Naive thymus-derived CD8-positive, alpha-beta T cell (primary cell): ENCODE measurements at regions not wholly inside any gene's neighbourhood (a gene's known extent, or its start where the extent isn't known, plus 50 kb on each side); places are given as distances from the start of the nearest gene placed in this dataset.
"Not testable (repeated sequence)": the region's sequence is repeated elsewhere in the genome, so short reads cannot be mapped to it uniquely, and the experiment has no call there.

Source experiments
- ATAC-seq, 2 donors: fragments of 150-1000 bp; cut with Tn5 transposase in 1 of 2; sonication (Bioruptor Pico), chemical (Tn5 transposase) in 1 of 2; 1 replicate in 1 of 2; 2 replicates in 1 of 2; pipeline ENCODE4 v1.10.0; 2021; ENCODE audit warnings: mild to moderate bottlenecking in 2 of 2, moderate library complexity in 2 of 2
- POLR2A ChIA-PET: fragments of 350-600 bp; sonication (Branson Sonifier 250); formaldehyde crosslinking; loops from one replicate; lab custom pipeline; 2021; ENCODE audit warnings: antibody characterized with exemption; lab: Charles Lee
- DNase-seq, 10 donors: peaks; one replicate each; pipeline versions ENCODE4 v3.0.0 to v3.0.0-alpha.2; 2020 to 2022
- H3K27ac Mint-ChIP-seq, 10 donors: one replicate each; pipeline ENCODE4 v1.8.0; 2020 to 2022; ENCODE audit warnings: mild to moderate bottlenecking in 10 of 10, mixed read lengths in 10 of 10, moderate library complexity in 4 of 10, inconsistent platforms in 1 of 10
- H3K27me3 Mint-ChIP-seq, 5 donors: one replicate each; pipeline ENCODE4 v1.8.0; 2021 to 2022; ENCODE audit warnings: mixed read lengths in 5 of 5
- H3K36me3 Mint-ChIP-seq, 3 donors: one replicate each; pipeline ENCODE4 v1.8.0; 2020 to 2022; ENCODE audit warnings: mixed read lengths in 3 of 3, mild to moderate bottlenecking in 2 of 3, inconsistent platforms in 1 of 3
- H3K4me1 Mint-ChIP-seq, 4 donors: one replicate each; pipeline ENCODE4 v1.8.0; 2021 to 2022; ENCODE audit warnings: mixed read lengths in 4 of 4
- H3K4me3 Mint-ChIP-seq, 10 donors: one replicate each; pipeline ENCODE4 v1.8.0; 2020 to 2022; ENCODE audit warnings: mild to moderate bottlenecking in 10 of 10, mixed read lengths in 10 of 10, moderate library complexity in 6 of 10, inconsistent platforms in 1 of 10
- H3K9me3 Mint-ChIP-seq, 9 donors: one replicate each; pipeline ENCODE4 v1.8.0; 2020 to 2022; ENCODE audit warnings: mixed read lengths in 9 of 9, mild to moderate bottlenecking in 3 of 9, inconsistent platforms in 1 of 9, moderate library complexity in 1 of 9

- DNase-seq (no peak), ATAC-seq (no peak)
- Mint-ChIP-seq H3K27me3 (peaks cover 12 to 19% (median 13%) of the 10 kb centered on the region in 5 donors), H3K4me3 (no peak overlapping the region), H3K9me3 (peaks cover 0 to 3% (median 0%) of the 10 kb centered on the region in 9 donors), H3K36me3 (no peaks in the 10 kb centered on the region), H3K4me1 (no peaks in the 10 kb centered on the region), H3K27ac (no peak overlapping the region)
- POLR2A ChIA-PET, result no interaction called here
These were observed 107.4 kb upstream of the NDUFV2 start for GRCh38 chr18:8995096-8995495.

GRCh38 chr18:8996771-8997432 is 105.6 kb upstream of the NDUFV2 start:
- no peak overlapping the region for H3K27ac Mint-ChIP-seq

GRCh38 chr18:8997634-8998033 is 104.9 kb upstream of the NDUFV2 start:
- peaks cover 0 to 6% (median 2%) of the 10 kb centered on the region in 3 donors for H3K36me3 Mint-ChIP-seq
- H3K4me1 Mint-ChIP-seq, result no peaks in the 10 kb centered on the region
- DNase-seq (no peak), ATAC-seq (no peak)
- no peak overlapping the region for H3K4me3 Mint-ChIP-seq
- POLR2A ChIA-PET, result no interaction called here
- no peak overlapping the region for H3K27ac Mint-ChIP-seq
- H3K27me3 Mint-ChIP-seq, result peaks cover 8 to 24% (median 15%) of the 10 kb centered on the region in 5 donors
- H3K9me3 Mint-ChIP-seq, result peaks cover 0 to 9% (median 0%) of the 10 kb centered on the region in 9 donors

More at GRCh38 chr18:8996771-8997432, 105.6 kb upstream of the NDUFV2 start:
- POLR2A ChIA-PET, result no interaction called here
- ATAC-seq (no peak), DNase-seq (no peak)
- Mint-ChIP-seq H3K36me3 (peaks cover 0 to under 1% (median 0%) of the 10 kb centered on the region in 3 donors), H3K9me3 (peaks cover 0 to 3% (median 0%) of the 10 kb centered on the region in 9 donors), H3K4me1 (no peaks in the 10 kb centered on the region), H3K27me3 (peaks cover 6 to 19% (median 15%) of the 10 kb centered on the region in 5 donors), H3K4me3 (no peak overlapping the region)

- no peak overlapping the region for H3K27ac Mint-ChIP-seq
- peaks cover 0 to 13% (median 2%) of the 10 kb centered on the region in 3 donors for H3K36me3 Mint-ChIP-seq
- POLR2A ChIA-PET, result interaction anchor here (0.7 kb wide), 1 partner anchor 334 kb away, joined by 4 read pairs; no protein-coding TSS in a partner anchor
- DNase-seq (no peak), ATAC-seq (no peak)
- peaks cover 0 to 18% (median 2%) of the 10 kb centered on the region in 9 donors for H3K9me3 Mint-ChIP-seq
- H3K27me3 Mint-ChIP-seq, result peaks cover 7 to 25% (median 15%) of the 10 kb centered on the region in 5 donors
- no peak overlapping the region for H3K4me3 Mint-ChIP-seq
- no peaks in the 10 kb centered on the region for H3K4me1 Mint-ChIP-seq
These were observed 103.8 kb upstream of the NDUFV2 start for GRCh38 chr18:8998481-8999217.

GRCh38 chr18:8999872-9000271 is 102.6 kb upstream of the NDUFV2 start:
- Mint-ChIP-seq H3K27ac (no peak overlapping the region), H3K4me3 (no peak overlapping the region), H3K27me3 (peaks cover 9 to 28% (median 15%) of the 10 kb centered on the region in 5 donors), H3K9me3 (peaks cover 0 to 23% (median 2%) of the 10 kb centered on the region in 9 donors), H3K36me3 (peaks cover 0 to 13% (median 2%) of the 10 kb centered on the region in 3 donors), H3K4me1 (no peaks in the 10 kb centered on the region)
- ATAC-seq, result no peak
- POLR2A ChIA-PET, result no interaction called here
- DNase-seq, result no peak

GRCh38 chr18:9000733-9001132 is 101.8 kb upstream of the NDUFV2 start:
- H3K4me1 Mint-ChIP-seq, result no peaks in the 10 kb centered on the region
- H3K36me3 Mint-ChIP-seq, result peaks cover 0 to 13% (median 2%) of the 10 kb centered on the region in 3 donors
- DNase-seq, result no peak
- peaks cover 0 to 23% (median 2%) of the 10 kb centered on the region in 9 donors for H3K9me3 Mint-ChIP-seq
- POLR2A ChIA-PET, result no interaction called here
- H3K27ac Mint-ChIP-seq, result peak overlapping the region in 1 of 10 donors; percentile 45
- no peak for ATAC-seq
- peaks cover 9 to 28% (median 17%) of the 10 kb centered on the region in 5 donors for H3K27me3 Mint-ChIP-seq
- H3K4me3 Mint-ChIP-seq, result no peak overlapping the region

- DNase-seq, result no peak
- no peak for ATAC-seq
- no peak overlapping the region for H3K4me3 Mint-ChIP-seq
- POLR2A ChIA-PET, result no interaction called here
- H3K36me3 Mint-ChIP-seq, result peaks cover 0 to 13% (median 2%) of the 10 kb centered on the region in 3 donors
- peaks cover 9 to 28% (median 19%) of the 10 kb centered on the region in 5 donors for H3K27me3 Mint-ChIP-seq
- H3K4me1 Mint-ChIP-seq, result no peaks in the 10 kb centered on the region
- H3K27ac Mint-ChIP-seq, result no peak overlapping the region
- peaks cover 0 to 23% (median 2%) of the 10 kb centered on the region in 9 donors for H3K9me3 Mint-ChIP-seq
These were observed 101.3 kb upstream of the NDUFV2 start for GRCh38 chr18:9001209-9001608.

GRCh38 chr18:9003406-9004100 is 98.9 kb upstream of the NDUFV2 start:
- peaks cover 11 to 28% (median 15%) of the 10 kb centered on the region in 5 donors for H3K27me3 Mint-ChIP-seq
- peaks cover 0 to 13% (median 2%) of the 10 kb centered on the region in 3 donors for H3K36me3 Mint-ChIP-seq
- no peak overlapping the region for H3K27ac Mint-ChIP-seq
- DNase-seq (no peak), ATAC-seq (no peak)
- H3K9me3 Mint-ChIP-seq, result peaks cover 0 to 22% (median 4%) of the 10 kb centered on the region in 9 donors
- no peak overlapping the region for H3K4me3 Mint-ChIP-seq
- POLR2A ChIA-PET, result no interaction called here
- H3K4me1 Mint-ChIP-seq, result no peaks in the 10 kb centered on the region

- Mint-ChIP-seq H3K9me3 (peaks cover 0 to 22% (median 4%) of the 10 kb centered on the region in 9 donors), H3K36me3 (peaks cover 0 to 13% (median 2%) of the 10 kb centered on the region in 3 donors), H3K27me3 (peaks cover 11 to 24% (median 15%) of the 10 kb centered on the region in 5 donors)
- H3K27ac Mint-ChIP-seq, DNase-seq, H3K4me3 Mint-ChIP-seq, POLR2A ChIA-PET, H3K4me1 Mint-ChIP-seq, ATAC-seq: not testable (repeated sequence)
These were observed 98.2 kb upstream of the NDUFV2 start for GRCh38 chr18:9004308-9004707.

GRCh38 chr18:9007700-9008099 is 94.8 kb upstream of the NDUFV2 start:
- not testable (repeated sequence) for DNase-seq, H3K27ac Mint-ChIP-seq, H3K36me3 Mint-ChIP-seq, H3K4me1 Mint-ChIP-seq, H3K4me3 Mint-ChIP-seq, ATAC-seq
- H3K9me3 Mint-ChIP-seq, result peaks cover 0 to 15% (median 4%) of the 10 kb centered on the region in 9 donors
- H3K27me3 Mint-ChIP-seq, result peaks cover 0 to 21% (median 9%) of the 10 kb centered on the region in 5 donors
- POLR2A ChIA-PET, result interaction anchor here (0.6 kb wide), 1 partner anchor 9 kb away, joined by 3 read pairs; no protein-coding TSS in a partner anchor

GRCh38 chr18:9008200-9008708 is 94.2 kb upstream of the NDUFV2 start:
- ATAC-seq (no peak), DNase-seq (no peak)
- H3K27ac Mint-ChIP-seq, result no peak overlapping the region
- H3K4me3 Mint-ChIP-seq, result no peak overlapping the region
- H3K4me1 Mint-ChIP-seq, result no peaks in the 10 kb centered on the region
- H3K27me3 Mint-ChIP-seq, result peaks cover 0 to 20% (median 9%) of the 10 kb centered on the region in 5 donors
- peaks cover 0 to 2% (median 0%) of the 10 kb centered on the region in 3 donors for H3K36me3 Mint-ChIP-seq
- peaks cover 0 to 10% (median 2%) of the 10 kb centered on the region in 9 donors for H3K9me3 Mint-ChIP-seq
- POLR2A ChIA-PET, result interaction anchor here (0.6 kb wide), 1 partner anchor 9 kb away, joined by 3 read pairs; no protein-coding TSS in a partner anchor
